ENCODE measurements at regions not wholly inside any gene's neighbourhood (a gene's known extent, or its start where the extent isn't known, plus 50 kb on each side); places are given as distances from the start of the nearest gene placed in this dataset.

DNA sequence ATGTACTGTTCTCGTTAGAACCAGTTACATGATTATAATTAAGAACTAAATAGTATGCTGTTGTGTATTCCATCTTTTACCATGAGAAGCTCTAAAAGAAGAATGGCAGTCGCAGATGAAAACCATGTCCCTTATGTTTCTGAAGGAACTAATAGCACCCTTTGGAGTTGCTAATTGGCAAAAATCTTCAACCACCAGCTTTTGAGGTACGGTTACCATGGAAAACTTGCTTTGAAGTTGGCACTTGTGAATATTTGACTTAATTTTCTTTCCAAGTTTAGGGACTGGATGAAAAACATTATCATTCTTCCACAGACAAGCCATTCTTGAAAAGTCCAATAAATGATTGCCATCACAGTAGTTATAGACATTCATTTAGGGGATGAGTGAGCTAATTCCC lies 666.6 kb upstream of the ROBO1 start:
- DNase-seq (ENCODE audit: extremely low spot score, unreplicated experiment) = no peak
- Mint-ChIP-seq H3K9me3 (no peaks in the 10 kb centered on the region), H3K27ac (no peak overlapping the region), H3K4me3 (no peak overlapping the region), H3K4me1 (ENCODE audit: unreplicated experiment) (no peaks in the 10 kb centered on the region), H3K36me3 (no peaks in the 10 kb centered on the region), H3K27me3 (no peaks in the 10 kb centered on the region)
- TF ChIP-seq, protein P1, sequence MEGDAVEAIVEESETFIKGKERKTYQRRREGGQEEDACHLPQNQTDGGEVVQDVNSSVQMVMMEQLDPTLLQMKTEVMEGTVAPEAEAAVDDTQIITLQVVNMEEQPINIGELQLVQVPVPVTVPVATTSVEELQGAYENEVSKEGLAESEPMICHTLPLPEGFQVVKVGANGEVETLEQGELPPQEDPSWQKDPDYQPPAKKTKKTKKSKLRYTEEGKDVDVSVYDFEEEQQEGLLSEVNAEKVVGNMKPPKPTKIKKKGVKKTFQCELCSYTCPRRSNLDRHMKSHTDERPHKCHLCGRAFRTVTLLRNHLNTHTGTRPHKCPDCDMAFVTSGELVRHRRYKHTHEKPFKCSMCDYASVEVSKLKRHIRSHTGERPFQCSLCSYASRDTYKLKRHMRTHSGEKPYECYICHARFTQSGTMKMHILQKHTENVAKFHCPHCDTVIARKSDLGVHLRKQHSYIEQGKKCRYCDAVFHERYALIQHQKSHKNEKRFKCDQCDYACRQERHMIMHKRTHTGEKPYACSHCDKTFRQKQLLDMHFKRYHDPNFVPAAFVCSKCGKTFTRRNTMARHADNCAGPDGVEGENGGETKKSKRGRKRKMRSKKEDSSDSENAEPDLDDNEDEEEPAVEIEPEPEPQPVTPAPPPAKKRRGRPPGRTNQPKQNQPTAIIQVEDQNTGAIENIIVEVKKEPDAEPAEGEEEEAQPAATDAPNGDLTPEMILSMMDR (conservative IDR thresholded peaks at IDR 0.05) = no peak

DNA sequence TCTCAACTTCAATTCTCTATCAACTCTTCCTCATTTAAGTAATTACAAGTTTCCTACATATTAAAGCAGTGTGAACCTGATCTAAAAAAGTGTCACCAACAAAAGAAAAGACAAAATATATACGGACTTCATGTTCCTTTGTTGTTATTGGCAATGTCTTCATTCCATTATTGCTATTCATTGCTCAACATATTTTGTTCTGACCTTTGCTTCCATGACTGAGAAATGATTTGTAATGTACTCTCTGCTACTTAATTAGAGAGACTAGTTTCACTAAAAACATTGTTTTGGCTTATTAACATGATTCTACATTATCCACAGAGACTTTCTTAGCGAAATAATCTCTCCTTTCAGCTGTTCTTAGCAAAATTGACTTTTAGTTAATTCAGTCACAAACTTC lies 657.2 kb upstream of the ROBO1 start:
- no peaks in the 10 kb centered on the region for H3K27me3 Mint-ChIP-seq
- TF ChIP-seq, protein P1 (conservative IDR thresholded peaks at IDR 0.05) = no peak
- H3K4me1 Mint-ChIP-seq (ENCODE audit: unreplicated experiment) = no peaks in the 10 kb centered on the region
- H3K36me3 Mint-ChIP-seq = no peaks in the 10 kb centered on the region
- no peak overlapping the region for H3K4me3 Mint-ChIP-seq
- no peak for DNase-seq (ENCODE audit: extremely low spot score, unreplicated experiment)
- H3K9me3 Mint-ChIP-seq = no peaks in the 10 kb centered on the region
- no peak overlapping the region for H3K27ac Mint-ChIP-seq

DNA sequence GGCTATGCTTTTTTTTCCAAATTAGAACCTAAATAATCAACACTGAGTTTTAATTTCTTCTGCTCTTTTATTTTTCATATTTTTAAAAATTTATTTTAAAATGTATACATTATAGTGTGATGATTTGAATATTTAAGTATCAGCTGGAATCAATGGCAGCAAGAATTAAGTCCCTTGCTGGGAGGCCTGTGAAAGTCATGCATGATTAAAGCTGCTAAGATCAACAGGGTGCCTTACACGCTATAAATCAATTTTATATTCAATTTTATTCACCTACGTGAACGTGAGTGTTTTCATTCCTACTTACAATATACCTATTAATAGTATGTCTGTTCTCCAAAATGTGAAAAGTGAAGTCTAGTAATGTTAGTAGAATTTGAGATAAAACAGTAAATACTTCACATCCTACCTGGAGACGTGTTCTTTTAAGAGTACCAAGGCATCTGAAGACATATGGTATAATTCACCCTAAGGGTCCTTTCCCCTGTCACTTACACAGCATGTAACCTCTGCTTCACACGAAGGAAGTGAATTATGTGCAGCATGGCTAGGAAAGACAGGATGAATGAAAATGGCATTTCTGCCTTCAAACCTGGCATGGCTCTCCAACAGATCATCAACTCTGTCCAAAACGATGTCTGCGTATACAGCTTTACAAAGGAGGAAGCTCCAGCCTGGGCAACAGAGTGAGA lies 640.4 kb upstream of the ROBO1 start:
- Mint-ChIP-seq H3K4me1 (ENCODE audit: unreplicated experiment) (no peaks in the 10 kb centered on the region), H3K36me3 (no peaks in the 10 kb centered on the region)

DNA sequence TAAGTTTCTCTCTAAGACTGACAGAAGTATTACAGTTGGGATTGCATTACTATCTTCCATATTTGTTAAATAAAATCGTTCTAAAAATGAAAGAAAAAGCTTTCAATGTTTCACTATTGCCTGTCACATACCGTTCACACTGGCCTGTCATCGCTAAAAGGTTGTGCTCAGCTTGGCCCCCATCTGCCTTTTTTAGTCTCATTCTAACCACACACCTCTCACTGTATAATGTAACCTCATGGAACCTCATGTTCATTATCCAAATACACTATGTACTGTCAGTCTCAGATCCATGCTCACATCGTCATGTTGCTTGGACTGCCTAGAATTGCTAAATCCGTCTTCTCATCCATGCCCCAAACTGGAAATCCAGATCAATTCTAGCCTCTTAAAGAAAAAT lies 637.8 kb upstream of the ROBO1 start:
- Mint-ChIP-seq H3K27me3 (no peaks in the 10 kb centered on the region), H3K27ac (no peak overlapping the region), H3K36me3 (no peaks in the 10 kb centered on the region), H3K4me1 (ENCODE audit: unreplicated experiment) (no peaks in the 10 kb centered on the region), H3K4me3 (no peak overlapping the region), H3K9me3 (no peaks in the 10 kb centered on the region)
- DNase-seq (ENCODE audit: extremely low spot score, unreplicated experiment) = no peak
- TF ChIP-seq, protein P1 (conservative IDR thresholded peaks at IDR 0.05) = no peak

More for the DNA sequence above, 640.4 kb upstream of the ROBO1 start:
- Mint-ChIP-seq H3K4me3 (no peak overlapping the region), H3K27ac (no peak overlapping the region), H3K9me3 (no peaks in the 10 kb centered on the region), H3K27me3 (no peaks in the 10 kb centered on the region)
- TF ChIP-seq, protein P1 (conservative IDR thresholded peaks at IDR 0.05) = no peak
- DNase-seq (ENCODE audit: extremely low spot score, unreplicated experiment) = no peak

GRCh38 chr3:80395023-80395422 lies 627.2 kb upstream of the ROBO1 start:
- H3K36me3 Mint-ChIP-seq = no peaks in the 10 kb centered on the region
- no peaks in the 10 kb centered on the region for H3K4me1 Mint-ChIP-seq (ENCODE audit: unreplicated experiment)
- TF ChIP-seq, protein P1 (conservative IDR thresholded peaks at IDR 0.05) = no peak
- H3K27me3 Mint-ChIP-seq = no peaks in the 10 kb centered on the region
- no peak overlapping the region for H3K27ac Mint-ChIP-seq
- no peaks in the 10 kb centered on the region for H3K9me3 Mint-ChIP-seq
- DNase-seq (ENCODE audit: extremely low spot score, unreplicated experiment) = no peak
- no peak overlapping the region for H3K4me3 Mint-ChIP-seq
